ENCODE measurements at regions not wholly inside any gene's neighbourhood (a gene's known extent, or its start where the extent isn't known, plus 50 kb on each side); places are given as distances from the start of the nearest gene placed in this dataset.

DNA sequence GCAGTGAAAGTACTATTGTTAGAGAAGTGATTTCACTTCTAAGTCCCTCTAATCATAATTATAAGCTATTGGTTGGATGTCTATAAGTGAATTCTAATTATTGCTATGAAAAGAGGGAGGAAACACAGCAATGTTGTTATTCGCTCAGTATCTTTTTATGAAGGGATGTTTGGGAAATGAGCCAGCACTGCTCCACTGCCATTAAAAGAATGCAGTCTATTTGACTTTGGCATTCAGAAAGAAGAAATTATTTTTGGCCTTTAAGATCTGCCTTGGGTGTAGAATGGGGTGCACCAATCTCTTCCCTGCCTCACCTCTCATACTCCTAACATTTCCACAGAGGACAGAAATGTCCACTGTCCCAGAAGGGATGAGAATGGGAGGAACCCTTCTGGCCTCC is 332.0 kb downstream of the SPATA31D1 start:
- no peaks in the 10 kb centered on the region for H4K20me1 ChIP-seq (ENCODE audit: control insufficient read depth, extremely low read depth, insufficient read depth, low read length)
- no peaks in the 10 kb centered on the region for H3K9me3 ChIP-seq (ENCODE audit: control insufficient read depth, insufficient read depth, low read depth, low read length)
- H3K4me3 ChIP-seq (replicated peaks in 1 of 4; ENCODE audit: control extremely low read depth in 1 of 4, insufficient read depth in 1 of 4, low read depth in 3 of 4, low read length in 4 of 4): no peak overlapping the region
- TF ChIP-seq, protein P1, sequence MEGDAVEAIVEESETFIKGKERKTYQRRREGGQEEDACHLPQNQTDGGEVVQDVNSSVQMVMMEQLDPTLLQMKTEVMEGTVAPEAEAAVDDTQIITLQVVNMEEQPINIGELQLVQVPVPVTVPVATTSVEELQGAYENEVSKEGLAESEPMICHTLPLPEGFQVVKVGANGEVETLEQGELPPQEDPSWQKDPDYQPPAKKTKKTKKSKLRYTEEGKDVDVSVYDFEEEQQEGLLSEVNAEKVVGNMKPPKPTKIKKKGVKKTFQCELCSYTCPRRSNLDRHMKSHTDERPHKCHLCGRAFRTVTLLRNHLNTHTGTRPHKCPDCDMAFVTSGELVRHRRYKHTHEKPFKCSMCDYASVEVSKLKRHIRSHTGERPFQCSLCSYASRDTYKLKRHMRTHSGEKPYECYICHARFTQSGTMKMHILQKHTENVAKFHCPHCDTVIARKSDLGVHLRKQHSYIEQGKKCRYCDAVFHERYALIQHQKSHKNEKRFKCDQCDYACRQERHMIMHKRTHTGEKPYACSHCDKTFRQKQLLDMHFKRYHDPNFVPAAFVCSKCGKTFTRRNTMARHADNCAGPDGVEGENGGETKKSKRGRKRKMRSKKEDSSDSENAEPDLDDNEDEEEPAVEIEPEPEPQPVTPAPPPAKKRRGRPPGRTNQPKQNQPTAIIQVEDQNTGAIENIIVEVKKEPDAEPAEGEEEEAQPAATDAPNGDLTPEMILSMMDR (conservative IDR thresholded peaks at IDR 0.05 in 1 of 2, IDR thresholded peaks at IDR 0.05 in 1 of 2; ENCODE audit: low read depth in 1 of 2, low read length in 2 of 2): no peak
- TF ChIP-seq EZH2 (IDR thresholded peaks at IDR 0.05; ENCODE audit: low read length, missing control alignments): no peak
- no peak overlapping the region for H3K27ac ChIP-seq (ENCODE audit: insufficient read depth, low read length)
- no peaks in the 10 kb centered on the region for H3K27me3 ChIP-seq (ENCODE audit: control insufficient read depth, insufficient read depth, low read length)
- H3K79me2 ChIP-seq (ENCODE audit: control insufficient read depth, insufficient read depth, low read length): no peaks in the 10 kb centered on the region
- DNase-seq (ENCODE audit: low read depth in 2 of 2): peak in 1 of 2 donors; percentile 44
- no peaks in the 10 kb centered on the region for H3K4me1 ChIP-seq (ENCODE audit: control insufficient read depth, extremely low read depth, insufficient read depth, low read length)
- H3K4me2 ChIP-seq (ENCODE audit: extremely low read depth, insufficient read depth, low read length): no peak overlapping the region
- H3K36me3 ChIP-seq (ENCODE audit: control insufficient read depth, insufficient read depth, low read length): no peaks in the 10 kb centered on the region
- H2AFZ ChIP-seq (ENCODE audit: low read length): no peak overlapping the region
- H3K9ac ChIP-seq (ENCODE audit: insufficient read depth, low read length): no peak overlapping the region

DNA sequence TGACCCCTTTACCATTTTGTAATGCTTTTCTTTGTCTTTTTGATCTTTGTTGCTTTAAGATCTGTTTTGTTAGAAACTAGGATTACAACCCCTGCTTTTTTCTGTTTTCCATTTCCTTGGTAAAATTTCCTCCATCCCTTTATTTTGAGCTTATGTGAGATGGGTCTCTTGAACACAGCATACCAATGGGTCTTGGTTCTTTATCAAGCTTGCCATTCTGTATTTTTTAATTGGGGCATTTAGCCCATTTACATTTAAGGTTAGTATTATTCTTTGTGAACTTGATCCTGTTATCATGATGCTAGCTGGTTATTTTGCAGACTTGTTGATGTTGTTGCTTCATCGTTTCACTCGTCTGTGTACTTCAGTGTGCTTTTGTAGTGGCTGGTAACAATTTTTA is 337.3 kb downstream of the SPATA31D1 start:
- TF ChIP-seq, protein P1 (conservative IDR thresholded peaks at IDR 0.05 in 1 of 2, IDR thresholded peaks at IDR 0.05 in 1 of 2; ENCODE audit: low read depth in 1 of 2, low read length in 2 of 2): no peak
- DNase-seq (ENCODE audit: low read depth in 2 of 2): no peak
- no peak overlapping the region for H2AFZ ChIP-seq (ENCODE audit: low read length)
- H3K79me2 ChIP-seq (ENCODE audit: control insufficient read depth, insufficient read depth, low read length): no peaks in the 10 kb centered on the region
- no peak overlapping the region for H3K4me3 ChIP-seq (replicated peaks in 1 of 4; ENCODE audit: control extremely low read depth in 1 of 4, insufficient read depth in 1 of 4, low read depth in 3 of 4, low read length in 4 of 4)
- H3K27ac ChIP-seq (ENCODE audit: insufficient read depth, low read length): no peak overlapping the region
- no peaks in the 10 kb centered on the region for H4K20me1 ChIP-seq (ENCODE audit: control insufficient read depth, extremely low read depth, insufficient read depth, low read length)
- H3K4me1 ChIP-seq (ENCODE audit: control insufficient read depth, extremely low read depth, insufficient read depth, low read length): no peaks in the 10 kb centered on the region
- no peaks in the 10 kb centered on the region for H3K9me3 ChIP-seq (ENCODE audit: control insufficient read depth, insufficient read depth, low read depth, low read length)
- no peaks in the 10 kb centered on the region for H3K27me3 ChIP-seq (ENCODE audit: control insufficient read depth, insufficient read depth, low read length)
- no peaks in the 10 kb centered on the region for H3K36me3 ChIP-seq (ENCODE audit: control insufficient read depth, insufficient read depth, low read length)
- no peak overlapping the region for H3K4me2 ChIP-seq (ENCODE audit: extremely low read depth, insufficient read depth, low read length)
- no peak overlapping the region for H3K9ac ChIP-seq (ENCODE audit: insufficient read depth, low read length)

DNA sequence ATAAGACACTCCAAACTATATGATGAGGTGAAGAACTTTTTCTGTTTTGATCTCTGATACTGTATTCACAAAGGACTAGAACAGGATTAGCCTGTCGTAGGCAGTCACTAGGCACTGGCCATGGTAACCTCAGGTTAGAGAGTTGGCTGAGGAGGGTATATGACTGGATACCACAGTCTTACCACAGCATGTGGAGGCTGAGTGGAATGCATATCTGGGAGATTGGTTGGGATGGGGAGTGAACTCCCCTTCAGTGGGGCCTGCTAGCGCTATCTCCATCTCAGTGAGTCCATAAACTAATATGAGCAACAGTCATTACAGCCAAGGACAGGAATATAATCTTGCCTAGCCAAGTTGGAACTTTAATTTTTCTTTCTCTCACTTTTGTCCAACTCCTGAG is 339.1 kb downstream of the SPATA31D1 start:
- peaks cover 4% of the 10 kb centered on the region for H3K4me1 ChIP-seq (ENCODE audit: control insufficient read depth, extremely low read depth, insufficient read depth, low read length)

More for the DNA sequence above, 339.1 kb downstream of the SPATA31D1 start:
- H2AFZ ChIP-seq (ENCODE audit: low read length): no peak overlapping the region
- no peaks in the 10 kb centered on the region for H3K9me3 ChIP-seq (ENCODE audit: control insufficient read depth, insufficient read depth, low read depth, low read length)
- no peak overlapping the region for H3K4me3 ChIP-seq (replicated peaks in 1 of 4; ENCODE audit: control extremely low read depth in 1 of 4, insufficient read depth in 1 of 4, low read depth in 3 of 4, low read length in 4 of 4)
- no peaks in the 10 kb centered on the region for H4K20me1 ChIP-seq (ENCODE audit: control insufficient read depth, extremely low read depth, insufficient read depth, low read length)
- no peak overlapping the region for H3K9ac ChIP-seq (ENCODE audit: insufficient read depth, low read length)
- H3K4me2 ChIP-seq (ENCODE audit: extremely low read depth, insufficient read depth, low read length): no peak overlapping the region
- TF ChIP-seq, protein P1 (conservative IDR thresholded peaks at IDR 0.05 in 1 of 2, IDR thresholded peaks at IDR 0.05 in 1 of 2; ENCODE audit: low read depth in 1 of 2, low read length in 2 of 2): no peak
- no peak for TF ChIP-seq EZH2 (IDR thresholded peaks at IDR 0.05; ENCODE audit: low read length, missing control alignments)
- DNase-seq (ENCODE audit: low read depth in 2 of 2): peak in 1 of 2 donors; percentile 16
- H3K27ac ChIP-seq (ENCODE audit: insufficient read depth, low read length): no peak overlapping the region
- H3K27me3 ChIP-seq (ENCODE audit: control insufficient read depth, insufficient read depth, low read length): no peaks in the 10 kb centered on the region
- H3K36me3 ChIP-seq (ENCODE audit: control insufficient read depth, insufficient read depth, low read length): no peaks in the 10 kb centered on the region
- H3K79me2 ChIP-seq (ENCODE audit: control insufficient read depth, insufficient read depth, low read length): no peaks in the 10 kb centered on the region
